Body of pancreas (tissue), 4 donors: ENCODE measurements at regions not wholly inside any gene's neighbourhood (a gene's known extent, or its start where the extent isn't known, plus 50 kb on each side); places are given as distances from the start of the nearest gene placed in this dataset.

Source experiments
- ATAC-seq: fragments of 150-250 bp; one replicate; pipeline ENCODE4 v1.9.1; 2016
- DNase-seq, 4 donors: peaks; one replicate each; pipeline ENCODE4 v3.0.0-alpha.2; 2019
- H3K27ac ChIP-seq, 4 donors: fragments of 200-600 bp; sonication (generic); 1 replicate in 3 of 4; 2 replicates in 1 of 4; pipeline versions ENCODE4 v1.5.1 to v1.6.1; 2016 to 2019; ENCODE audit warnings: mild to moderate bottlenecking in 1 of 4, mixed read lengths in 1 of 4, moderate library complexity in 1 of 4
- H3K27me3 ChIP-seq, 2 donors: fragments of 200-600 bp; sonication (generic); one replicate each; pipeline ENCODE4 v1.6.0; 2016; ENCODE audit warnings: mild to moderate bottlenecking in 1 of 2
- H3K36me3 ChIP-seq, 2 donors: fragments of 200-600 bp; sonication (generic); replicated peaks in 1 of 2; 2 replicates each; pipeline ENCODE4 v1.5.1; 2016; ENCODE audit warnings: low read depth in 2 of 2; ENCODE audit not compliant: insufficient read depth in 1 of 2
- H3K4me1 ChIP-seq: fragments of 200-600 bp; sonication (generic); one replicate; pipeline ENCODE4 v1.6.0; 2016
- H3K4me3 ChIP-seq, 2 donors: fragments of 200-600 bp; sonication (generic); 1 replicate in 1 of 2; 2 replicates in 1 of 2; pipeline ENCODE4 v1.5.1; 2016 to 2019
- H3K9me3 ChIP-seq, 3 donors: fragments of 200-600 bp; sonication (generic); 1 replicate in 2 of 3; 2 replicates in 1 of 3; pipeline ENCODE4 v1.5.1; 2016
- POLR2A ChIP-seq, 3 donors: fragments of 450-650 bp; IDR thresholded peaks; one replicate each; pipeline ENCODE4 v1.6.1; 2016; ENCODE audit warnings: antibody characterized with exemption in 3 of 3, mild to moderate bottlenecking in 2 of 3
- WGBS, 2 donors: methylation state at CpG; one replicate each; pipeline ENCODE4 v1.1.5; 2017; 5-methylcytosine and 5-hydroxymethylcytosine counted together
- intact Hi-C: fragments of 100-400 bp; cut with DNase I; formaldehyde crosslinking; loops from one replicate; pipeline ENCODE4 v1.15.1; 2023
- TF ChIP-seq, protein P1 (sequence below), 7 experiments: fragments of 450-650 bp in 4 of 7; fragments of 200-600 bp in 3 of 7; sonication (generic) in 3 of 7; IDR thresholded peaks; one replicate each; pipeline ENCODE4 v1.5.1; 2016 to 2019; ENCODE audit warnings: antibody characterized with exemption in 7 of 7

DNA sequence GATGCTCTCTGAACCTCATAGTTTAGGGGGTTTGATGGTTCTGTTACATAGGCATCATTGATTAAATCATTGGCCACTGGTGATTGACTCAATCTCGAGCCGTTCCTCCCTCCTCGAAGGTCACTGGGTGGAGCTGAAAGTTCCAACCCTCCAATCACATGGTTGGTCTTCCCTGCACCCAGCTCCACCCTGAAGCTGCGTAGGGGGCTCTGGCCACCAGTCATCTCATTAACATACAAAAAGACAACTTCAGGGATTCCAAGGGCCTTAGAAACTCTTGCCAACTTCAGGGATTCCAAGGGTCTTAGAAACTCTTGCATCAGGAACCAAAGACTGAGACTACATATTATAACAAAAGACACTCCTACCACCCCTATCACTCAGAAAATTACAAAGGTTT is 306.5 kb upstream of the TNRC6C start:
- no peak for DNase-seq
- no peak overlapping the region for H3K4me3 ChIP-seq
- TF ChIP-seq, protein P1, sequence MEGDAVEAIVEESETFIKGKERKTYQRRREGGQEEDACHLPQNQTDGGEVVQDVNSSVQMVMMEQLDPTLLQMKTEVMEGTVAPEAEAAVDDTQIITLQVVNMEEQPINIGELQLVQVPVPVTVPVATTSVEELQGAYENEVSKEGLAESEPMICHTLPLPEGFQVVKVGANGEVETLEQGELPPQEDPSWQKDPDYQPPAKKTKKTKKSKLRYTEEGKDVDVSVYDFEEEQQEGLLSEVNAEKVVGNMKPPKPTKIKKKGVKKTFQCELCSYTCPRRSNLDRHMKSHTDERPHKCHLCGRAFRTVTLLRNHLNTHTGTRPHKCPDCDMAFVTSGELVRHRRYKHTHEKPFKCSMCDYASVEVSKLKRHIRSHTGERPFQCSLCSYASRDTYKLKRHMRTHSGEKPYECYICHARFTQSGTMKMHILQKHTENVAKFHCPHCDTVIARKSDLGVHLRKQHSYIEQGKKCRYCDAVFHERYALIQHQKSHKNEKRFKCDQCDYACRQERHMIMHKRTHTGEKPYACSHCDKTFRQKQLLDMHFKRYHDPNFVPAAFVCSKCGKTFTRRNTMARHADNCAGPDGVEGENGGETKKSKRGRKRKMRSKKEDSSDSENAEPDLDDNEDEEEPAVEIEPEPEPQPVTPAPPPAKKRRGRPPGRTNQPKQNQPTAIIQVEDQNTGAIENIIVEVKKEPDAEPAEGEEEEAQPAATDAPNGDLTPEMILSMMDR (IDR thresholded peaks at IDR 0.05), result no peak
- no peak for TF ChIP-seq POLR2A (IDR thresholded peaks at IDR 0.05)
- H3K27ac ChIP-seq, result no peak overlapping the region
- intact Hi-C loops, result no loop called here
- no peaks in the 10 kb centered on the region for H3K9me3 ChIP-seq
- ATAC-seq, result no peak
- WGBS, 2 donors, result 40 to 81% methylated on average over 4 of the region's 4 CpGs
- H3K27me3 ChIP-seq, result no peaks in the 10 kb centered on the region
- H3K36me3 ChIP-seq, result no peaks in the 10 kb centered on the region
- no peaks in the 10 kb centered on the region for H3K4me1 ChIP-seq

DNA sequence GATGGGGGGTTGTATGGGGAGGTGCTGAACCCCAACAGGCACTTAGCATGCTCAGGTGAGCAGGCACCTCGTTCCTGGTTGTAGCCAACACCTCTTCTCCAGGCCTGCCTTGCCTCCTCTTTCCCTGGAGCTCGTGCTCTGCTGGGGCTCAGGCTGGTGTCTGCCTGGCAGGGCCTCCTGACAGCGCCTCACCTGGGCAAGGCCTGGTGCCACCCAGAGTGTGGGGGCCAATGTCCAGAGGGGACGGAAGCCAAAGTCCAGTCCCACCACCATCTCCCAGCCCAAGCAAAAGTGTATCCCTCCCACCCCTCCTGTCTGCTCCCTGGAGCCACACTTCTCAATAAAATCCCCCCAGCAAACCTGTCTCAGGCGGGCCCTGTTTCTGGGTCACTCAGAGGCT is 304.2 kb upstream of the TNRC6C start:
- DNase-seq (no peak), ATAC-seq (no peak)
- no peak for TF ChIP-seq POLR2A (IDR thresholded peaks at IDR 0.05)
- TF ChIP-seq, protein P1 (IDR thresholded peaks at IDR 0.05), result no peak
- H3K9me3 ChIP-seq, result no peaks in the 10 kb centered on the region
- intact Hi-C loops, result no loop called here
- H3K4me3 ChIP-seq, result no peak overlapping the region
- H3K27ac ChIP-seq, result no peak overlapping the region
- no peaks in the 10 kb centered on the region for H3K4me1 ChIP-seq
- H3K36me3 ChIP-seq, result no peaks in the 10 kb centered on the region
- H3K27me3 ChIP-seq, result no peaks in the 10 kb centered on the region
- WGBS, 2 donors, result 72 to 79% methylated on average over 5 of the region's 5 CpGs

DNA sequence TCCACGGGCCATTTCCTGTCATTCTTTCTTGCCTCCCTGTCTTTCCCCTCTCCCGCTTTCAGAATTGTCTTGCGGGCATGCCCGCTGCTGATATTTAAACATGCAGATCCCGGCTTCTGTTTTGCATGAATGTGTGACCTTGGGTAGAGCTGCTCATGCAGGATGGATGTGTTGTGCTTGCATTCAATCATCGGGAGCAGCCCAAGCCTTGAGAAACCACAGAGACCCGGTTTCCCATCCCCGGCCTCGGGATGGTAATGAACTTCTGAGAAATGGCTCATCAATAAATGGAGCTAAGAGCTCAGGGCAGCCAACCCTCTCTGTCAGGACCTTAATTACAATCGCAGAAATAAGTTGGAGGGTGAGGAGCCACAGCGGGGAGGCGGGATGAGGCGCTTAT is 303.7 kb upstream of the TNRC6C start:
- TF ChIP-seq POLR2A (IDR thresholded peaks at IDR 0.05), result no peak
- TF ChIP-seq, protein P1 (IDR thresholded peaks at IDR 0.05), result no peak
- intact Hi-C loops, result no loop called here
- DNase-seq, result no peak
- no peak overlapping the region for H3K27ac ChIP-seq
- no peak overlapping the region for H3K4me3 ChIP-seq
- no peaks in the 10 kb centered on the region for H3K9me3 ChIP-seq
- ATAC-seq, result no peak
- 24% methylated on average over 13 of the region's 13 CpGs for WGBS, 2 donors
- H3K36me3 ChIP-seq, result no peaks in the 10 kb centered on the region
- no peaks in the 10 kb centered on the region for H3K27me3 ChIP-seq
- no peaks in the 10 kb centered on the region for H3K4me1 ChIP-seq

DNA sequence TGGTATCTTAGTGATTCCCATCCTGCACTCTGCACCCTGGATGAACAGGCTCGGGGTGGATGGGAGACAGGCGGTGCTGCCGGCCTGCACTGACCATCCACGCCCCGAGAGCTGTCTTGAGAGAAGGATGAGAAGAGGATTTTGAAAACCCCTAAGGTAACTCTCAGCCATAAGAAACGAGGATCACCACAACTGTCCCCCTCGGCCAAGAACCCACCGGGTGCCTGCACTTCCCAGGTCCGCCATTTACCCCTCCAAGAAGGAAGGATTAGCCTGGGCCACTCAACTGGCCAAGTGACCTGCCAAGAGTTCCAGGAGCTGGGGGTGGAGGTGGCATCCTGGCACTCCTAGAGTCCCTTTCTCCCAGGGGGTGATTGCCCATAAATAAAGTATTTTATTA is 302.4 kb upstream of the TNRC6C start:
- Histone ChIP-seq H3K27ac (no peak overlapping the region), H3K4me3 (no peak overlapping the region), H3K27me3 (peaks cover 0 to under 1% of the 10 kb centered on the region in 2 donors), H3K9me3 (no peaks in the 10 kb centered on the region), H3K4me1 (no peaks in the 10 kb centered on the region), H3K36me3 (no peaks in the 10 kb centered on the region)
- TF ChIP-seq, protein P1 (IDR thresholded peaks at IDR 0.05), result no peak
- no peak for TF ChIP-seq POLR2A (IDR thresholded peaks at IDR 0.05)
- 50 to 57% methylated on average over 9 of the region's 9 CpGs for WGBS, 2 donors
- ATAC-seq, result no peak
- intact Hi-C loops, result no loop called here
- DNase-seq, result no peak

DNA sequence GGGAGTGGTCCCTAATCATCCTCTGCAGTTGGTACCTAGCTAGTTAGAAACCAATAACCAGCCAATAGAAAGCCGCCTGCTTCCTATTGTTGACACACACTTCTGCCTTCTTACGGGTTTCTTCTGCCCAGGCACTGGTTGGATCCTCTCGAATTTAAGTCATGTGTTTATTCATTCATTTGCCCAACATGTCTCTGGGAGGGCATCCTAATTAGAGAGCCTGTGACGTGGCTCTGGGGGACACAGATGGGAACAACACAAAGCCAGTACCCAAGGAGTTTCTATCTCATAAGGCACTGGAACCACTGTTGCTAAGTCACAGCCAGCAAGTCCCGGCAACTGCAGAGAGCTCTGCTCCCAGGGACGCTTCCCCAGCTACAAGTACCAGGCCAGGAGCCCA is 300.7 kb upstream of the TNRC6C start:
- Histone ChIP-seq H3K4me1 (no peaks in the 10 kb centered on the region), H3K9me3 (no peaks in the 10 kb centered on the region), H3K4me3 (no peak overlapping the region), H3K27me3 (peaks cover 0 to 3% of the 10 kb centered on the region in 2 donors), H3K36me3 (no peaks in the 10 kb centered on the region), H3K27ac (no peak overlapping the region)
- 55 to 58% methylated on average over 6 of the region's 6 CpGs for WGBS, 2 donors
- ATAC-seq (no peak), DNase-seq (no peak)
- intact Hi-C loops, result no loop called here
- TF ChIP-seq POLR2A (IDR thresholded peaks at IDR 0.05), result no peak
